ENCODE measurements at regions not wholly inside any gene's neighbourhood (a gene's known extent, or its start where the extent isn't known, plus 50 kb on each side); places are given as distances from the start of the nearest gene placed in this dataset.

- no peak for DNase-seq (ENCODE audit: low read depth in 2 of 2)
Measured at GRCh38 chrX:51798701-51799100, 55.5 kb downstream of the GSPT2 start.

DNA sequence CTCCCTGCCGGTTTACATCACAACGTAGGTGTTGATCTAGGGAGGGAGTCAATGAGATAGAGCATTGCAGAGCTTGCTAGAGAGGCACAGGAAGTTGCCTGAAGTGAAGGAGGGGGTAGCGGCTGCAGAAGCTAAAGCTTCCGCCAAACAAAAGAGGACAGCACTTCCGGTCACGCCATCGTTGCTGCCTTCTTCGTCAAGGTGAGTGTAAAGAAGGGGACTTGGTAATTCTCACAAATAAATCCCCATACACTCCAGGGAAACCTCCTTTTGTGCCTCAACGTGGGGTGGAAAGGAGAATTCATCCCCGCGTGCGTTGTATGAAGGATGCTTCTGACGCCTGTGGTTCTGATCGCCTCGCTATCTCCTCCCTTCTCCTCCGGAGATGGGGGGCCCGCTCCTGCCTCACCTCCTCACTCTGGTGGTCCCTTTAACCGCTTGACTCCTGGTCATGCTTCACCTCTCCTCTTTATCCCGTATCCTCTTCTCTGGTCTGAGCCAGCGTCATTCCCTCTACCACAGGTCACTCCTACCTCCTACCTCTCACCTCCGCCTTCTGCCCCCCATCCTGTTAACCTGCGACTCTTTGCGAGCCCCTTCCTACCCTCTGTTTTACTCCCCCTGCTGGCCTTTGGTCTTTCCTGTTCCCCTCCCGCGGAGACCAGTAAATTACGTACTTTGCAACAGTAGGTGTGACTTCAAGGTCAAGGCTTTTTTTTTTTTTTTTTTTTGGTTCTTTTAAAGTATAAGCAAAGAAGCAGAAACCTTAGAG lies 59.9 kb downstream of the GSPT2 start:
- peak; percentile 28 to 31 for DNase-seq (ENCODE audit: low read depth in 2 of 2)

GRCh38 chrX:51803833-51804232 lies 60.6 kb downstream of the GSPT2 start:
- DNase-seq (ENCODE audit: low read depth in 2 of 2): no peak

- no peak for DNase-seq (ENCODE audit: low read depth in 2 of 2)
Measured at GRCh38 chrX:51804741-51805140, 61.5 kb downstream of the GSPT2 start.

DNA sequence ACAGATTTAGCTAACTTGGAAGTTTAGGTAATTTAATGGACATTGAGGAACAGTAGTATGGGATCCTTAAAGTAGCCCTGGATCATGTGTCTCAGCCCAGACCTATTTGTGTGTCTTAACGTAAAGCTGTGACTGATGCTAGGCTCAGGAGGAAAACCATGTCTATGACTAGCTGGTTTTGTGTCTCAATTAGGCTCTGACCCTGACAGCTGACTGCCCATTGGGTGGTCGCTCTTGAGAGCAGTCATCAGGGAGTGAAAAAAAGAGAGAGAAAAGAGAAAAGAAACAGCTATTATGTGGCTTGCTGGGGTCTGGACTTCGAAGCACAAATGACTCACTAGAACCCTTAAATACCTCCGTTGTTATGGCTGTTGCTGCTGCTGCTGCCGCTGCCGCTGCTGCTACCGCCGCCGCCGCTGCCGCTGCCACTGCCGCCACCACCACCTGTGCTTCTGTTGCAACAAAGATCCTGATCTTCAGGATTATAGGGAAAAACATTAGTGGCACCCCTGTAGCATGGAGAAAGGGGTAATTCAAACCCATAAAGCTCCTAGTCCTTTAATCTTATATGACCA lies 70.7 kb downstream of the GSPT2 start:
- no peak for DNase-seq (ENCODE audit: low read depth in 2 of 2)

- no peak for DNase-seq (ENCODE audit: low read depth in 2 of 2)
Measured at GRCh38 chrX:51824061-51824460, 69.4 kb upstream of the MAGED1 start.

DNA sequence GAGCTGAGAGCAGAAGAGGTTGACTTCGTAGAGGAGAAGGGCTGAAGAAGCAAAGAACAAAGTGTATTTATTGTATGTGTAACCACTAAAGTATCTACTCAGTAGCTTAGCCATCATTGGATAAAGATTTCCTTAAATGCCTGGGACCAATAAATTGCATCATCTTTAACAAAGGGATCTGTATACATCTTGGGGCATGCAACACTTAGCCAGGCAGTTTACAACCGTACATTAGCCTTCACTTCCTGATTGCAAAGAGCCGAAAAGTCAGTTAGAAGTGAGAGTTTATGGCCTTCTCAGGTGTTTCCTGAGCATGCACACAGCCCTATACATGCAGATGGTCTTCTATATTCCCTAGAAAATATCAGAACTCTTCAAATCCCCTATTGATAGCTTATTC lies 68.0 kb upstream of the MAGED1 start:
- DNase-seq (ENCODE audit: low read depth in 2 of 2): no peak

DNA sequence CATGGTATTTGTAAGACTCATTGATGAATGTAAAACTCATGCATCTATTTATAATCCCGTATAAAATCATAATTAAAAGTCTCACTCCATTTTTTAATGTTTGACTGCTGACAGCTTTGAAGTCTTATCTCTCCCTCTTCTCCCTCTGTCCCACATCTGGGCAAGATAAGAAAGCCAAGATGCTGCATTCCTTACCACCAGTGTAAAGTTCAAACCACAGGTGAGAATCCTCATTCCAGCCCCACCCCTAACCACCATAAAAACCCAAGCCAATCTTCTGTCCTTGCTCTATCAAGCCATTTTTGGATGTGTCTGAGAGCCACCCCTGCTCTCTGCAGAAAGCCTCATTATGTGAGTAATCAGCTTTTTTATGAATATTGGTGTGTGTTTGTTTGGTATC lies 59.3 kb upstream of the MAGED1 start:
- no peak for DNase-seq (ENCODE audit: low read depth in 2 of 2)

DNA sequence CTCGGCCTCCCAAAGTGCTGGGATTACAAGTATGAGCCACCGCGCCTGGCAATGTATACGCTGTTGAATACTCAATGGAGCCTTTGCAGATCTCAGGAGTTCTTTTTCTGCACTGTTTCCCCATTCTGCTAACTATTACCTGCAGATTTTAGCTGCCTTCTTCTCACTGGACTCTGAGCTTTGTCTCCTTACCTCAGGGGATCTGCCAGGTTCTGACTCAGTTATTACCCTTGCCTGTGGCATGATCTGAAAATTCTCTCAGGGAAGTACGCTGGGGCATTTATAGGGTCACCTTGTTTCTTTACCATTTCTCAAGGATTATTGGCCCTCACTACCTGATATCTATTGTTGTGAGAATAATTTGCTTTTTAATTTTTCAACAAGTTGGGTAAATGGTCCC lies 56.6 kb upstream of the MAGED1 start:
- no peak for DNase-seq (ENCODE audit: low read depth in 2 of 2)

DNA sequence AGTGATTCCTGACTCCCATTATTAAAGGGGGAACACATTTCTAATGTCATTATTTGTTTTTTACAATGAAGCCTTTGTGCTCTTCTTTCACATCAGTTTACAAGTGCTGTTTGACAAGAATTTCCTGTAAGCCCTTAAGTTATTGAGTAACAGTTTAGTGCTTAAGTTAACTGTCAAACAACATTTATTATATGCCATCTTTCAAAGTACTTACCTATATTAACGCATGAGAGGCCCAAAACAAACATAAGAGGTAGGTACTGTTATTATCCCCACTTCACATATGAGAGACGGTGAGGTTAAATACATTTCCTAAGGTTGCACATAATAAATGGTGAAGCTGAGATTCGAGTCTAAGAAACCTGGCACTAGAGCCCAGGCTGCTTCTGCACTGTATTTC lies 56.0 kb upstream of the MAGED1 start:
- no peak for DNase-seq (ENCODE audit: low read depth in 2 of 2)

GRCh38 chrX:51837921-51838320 lies 55.5 kb upstream of the MAGED1 start:
- DNase-seq (ENCODE audit: low read depth in 2 of 2): no peak

All from stimulated activated CD4-positive, alpha-beta T cell treated with anti-CD3 and anti-CD28 coated beads, Interleukin-4, amount 100 ng/mL, for 48 hours (primary cell).